ENCODE measurements at regions not wholly inside any gene's neighbourhood (a gene's known extent, or its start where the extent isn't known, plus 50 kb on each side); places are given as distances from the start of the nearest gene placed in this dataset.

- TF ChIP-seq POLR2A (IDR thresholded peaks at IDR 0.05; ENCODE audit: low read depth, low read length) (no peak), POU2F2 (IDR thresholded peaks at IDR 0.05; ENCODE audit: low read depth, low read length) (no peak), POLR2AphosphoS5 (IDR thresholded peaks at IDR 0.05; ENCODE audit: low read depth, low read length) (no peak), TAF1 (IDR thresholded peaks at IDR 0.05; ENCODE audit: low read depth, low read length) (no peak), SPI1 (IDR thresholded peaks at IDR 0.05; ENCODE audit: low read depth, low read length) (no peak), PAX5 (IDR thresholded peaks at IDR 0.05; ENCODE audit: insufficient read depth, low read length, severe bottlenecking) (no peak)
These were observed 73.9 kb upstream of the SPAG17 start for GRCh38 chr1:118258975-118259374.

Measured in GM12891 (cell line).